ENCODE measurements at regions not wholly inside any gene's neighbourhood (a gene's known extent, or its start where the extent isn't known, plus 50 kb on each side); places are given as distances from the start of the nearest gene placed in this dataset.

DNA sequence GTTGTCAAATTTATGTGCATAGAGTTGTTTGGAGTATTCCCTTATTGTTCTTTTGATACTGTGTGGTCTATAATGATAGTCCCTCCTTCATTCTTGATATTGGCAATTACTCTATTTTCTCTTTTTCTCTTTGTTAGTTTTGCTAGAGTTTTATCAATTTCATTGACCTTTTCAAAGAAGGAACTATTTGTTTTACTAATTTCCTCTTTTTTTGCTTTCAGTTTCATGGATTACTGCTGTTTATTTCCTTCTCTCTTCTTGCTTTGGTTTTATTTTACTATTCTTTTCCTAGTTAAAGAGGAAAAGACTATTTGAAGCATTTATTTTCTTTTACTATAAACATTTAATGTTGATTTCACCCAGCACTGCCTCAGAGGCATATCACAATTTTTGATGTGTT, 250.9 kb upstream of the PELI2 start:
- Histone ChIP-seq H3K27ac (ENCODE audit: low read length) (no peak overlapping the region), H2AFZ (ENCODE audit: low read length) (no peak overlapping the region)

DNA sequence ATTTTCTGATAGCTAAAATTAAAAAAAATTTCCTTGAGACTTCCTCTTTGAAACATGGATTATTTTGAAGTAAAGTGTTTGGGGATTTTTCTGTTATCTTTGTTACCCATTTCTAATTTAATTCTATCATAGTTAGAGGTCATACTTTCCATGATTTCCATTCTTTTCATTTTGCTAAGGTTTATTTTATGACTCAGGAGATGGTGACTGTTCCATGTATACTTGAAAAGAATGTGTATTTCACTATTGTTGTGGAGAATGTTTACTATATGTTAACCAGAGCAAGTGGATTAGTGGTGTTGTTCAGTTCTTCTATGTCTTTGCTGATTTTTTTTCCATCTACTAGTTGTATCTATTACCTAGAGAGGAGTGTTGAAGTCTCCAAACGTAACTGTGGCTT, 250.5 kb upstream of the PELI2 start:
- Histone ChIP-seq H3K79me2 (ENCODE audit: low read length) (no peaks in the 10 kb centered on the region), H3K4me3 (ENCODE audit: low read length) (no peak overlapping the region), H3K4me1 (ENCODE audit: low read length) (no peaks in the 10 kb centered on the region; the same call in 1 of the 2 replicates), H3K4me2 (ENCODE audit: low read depth, low read length, poor library complexity, severe bottlenecking) (no peak overlapping the region), H3K9me3 (ENCODE audit: low read length) (no peaks in the 10 kb centered on the region), H3K36me3 (ENCODE audit: insufficient read depth, low read length) (no peaks in the 10 kb centered on the region), H4K20me1 (ENCODE audit: insufficient read depth, low read depth, low read length) (no peaks in the 10 kb centered on the region), H2AFZ (ENCODE audit: low read length) (no peak overlapping the region), H3K9me2 (replicated peaks; ENCODE audit: insufficient read depth, low read length) (no peaks in the 10 kb centered on the region), H3K27ac (ENCODE audit: low read length) (no peak overlapping the region), H3K27me3 (ENCODE audit: low read length) (no peaks in the 10 kb centered on the region), H3K9ac (ENCODE audit: low read length) (no peak overlapping the region)
- no peak for DNase-seq

More for the DNA sequence above, 250.9 kb upstream of the PELI2 start:
- H3K4me3 ChIP-seq (ENCODE audit: low read length) = no peak overlapping the region
- H4K20me1 ChIP-seq (ENCODE audit: insufficient read depth, low read depth, low read length) = no peaks in the 10 kb centered on the region
- H3K9ac ChIP-seq (ENCODE audit: low read length) = no peak overlapping the region
- DNase-seq = no peak
- no peaks in the 10 kb centered on the region for H3K27me3 ChIP-seq (ENCODE audit: low read length)
- no peaks in the 10 kb centered on the region for H3K9me3 ChIP-seq (ENCODE audit: low read length)
- H3K4me1 ChIP-seq (ENCODE audit: low read length) = no peaks in the 10 kb centered on the region; the same call in 1 of the 2 replicates
- no peaks in the 10 kb centered on the region for H3K36me3 ChIP-seq (ENCODE audit: insufficient read depth, low read length)
- no peaks in the 10 kb centered on the region for H3K9me2 ChIP-seq (replicated peaks; ENCODE audit: insufficient read depth, low read length)
- H3K79me2 ChIP-seq (ENCODE audit: low read length) = no peaks in the 10 kb centered on the region
- H3K4me2 ChIP-seq (ENCODE audit: low read depth, low read length, poor library complexity, severe bottlenecking) = no peak overlapping the region

DNA sequence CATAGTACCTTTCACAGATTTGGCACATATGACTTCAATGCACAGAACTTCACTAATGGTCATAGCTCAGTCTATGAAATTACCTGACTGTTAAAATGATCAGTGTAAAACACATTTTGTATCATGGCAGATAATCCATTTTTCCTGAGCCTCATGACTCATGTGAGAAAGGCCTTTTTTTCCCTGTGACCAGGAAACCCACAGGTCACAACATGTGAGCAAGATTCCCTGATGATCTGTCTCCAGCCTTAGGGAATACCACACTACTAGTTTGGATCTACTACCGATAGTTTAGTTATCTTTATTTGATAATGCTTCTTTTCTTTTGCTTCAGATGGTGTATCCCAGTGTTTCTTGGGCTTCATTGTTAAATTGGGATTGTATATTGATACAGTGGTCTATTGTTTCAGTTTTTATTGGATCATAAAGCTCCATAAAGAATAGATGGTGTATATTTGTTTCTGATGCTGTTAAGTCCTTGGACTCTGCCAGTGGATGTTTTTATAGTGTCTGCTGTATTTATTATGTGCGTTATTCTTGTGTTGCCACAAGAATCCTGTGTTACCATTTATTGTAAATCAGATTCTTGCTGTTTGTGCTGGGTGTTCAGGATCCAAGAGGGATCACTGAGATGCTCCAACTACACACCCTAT, 248.7 kb upstream of the PELI2 start:
- no peak overlapping the region for H2AFZ ChIP-seq (ENCODE audit: low read length)
- no peaks in the 10 kb centered on the region for H3K27me3 ChIP-seq (ENCODE audit: low read length)
- H3K27ac ChIP-seq (ENCODE audit: low read length) = no peak overlapping the region
- H3K9me3 ChIP-seq (ENCODE audit: low read length) = no peaks in the 10 kb centered on the region
- no peak overlapping the region for H3K4me3 ChIP-seq (ENCODE audit: low read length)
- H3K36me3 ChIP-seq (ENCODE audit: insufficient read depth, low read length) = no peaks in the 10 kb centered on the region
- no peak overlapping the region for H3K4me2 ChIP-seq (ENCODE audit: low read depth, low read length, poor library complexity, severe bottlenecking)
- H3K9me2 ChIP-seq (replicated peaks; ENCODE audit: insufficient read depth, low read length) = no peaks in the 10 kb centered on the region
- H4K20me1 ChIP-seq (ENCODE audit: insufficient read depth, low read depth, low read length) = no peaks in the 10 kb centered on the region
- H3K9ac ChIP-seq (ENCODE audit: low read length) = no peak overlapping the region
- H3K4me1 ChIP-seq (ENCODE audit: low read length) = no peaks in the 10 kb centered on the region; the same call in 1 of the 2 replicates
- no peak for DNase-seq
- no peaks in the 10 kb centered on the region for H3K79me2 ChIP-seq (ENCODE audit: low read length)

DNA sequence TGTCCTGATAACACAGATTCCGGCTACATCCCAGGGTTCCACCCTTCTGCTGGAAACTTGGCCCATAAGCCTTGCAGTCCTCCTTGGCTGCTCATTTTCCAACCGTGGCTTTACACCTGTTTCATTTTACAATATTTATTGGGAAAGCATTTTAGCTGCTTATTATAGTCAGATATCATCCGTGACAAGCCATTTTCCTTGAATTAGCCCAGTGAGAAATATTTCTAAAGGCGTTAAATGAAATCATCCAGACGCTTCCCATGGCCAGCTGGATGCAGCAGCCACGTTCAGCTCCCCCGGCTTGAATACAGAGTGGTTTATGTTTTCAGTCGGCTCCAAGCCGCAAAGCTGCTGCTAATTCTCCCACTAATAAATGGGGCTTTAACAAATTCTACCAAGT, 245.0 kb upstream of the PELI2 start:
- Histone ChIP-seq H3K27ac (ENCODE audit: low read length) (no peak overlapping the region), H3K36me3 (ENCODE audit: insufficient read depth, low read length) (no peaks in the 10 kb centered on the region), H3K9me2 (replicated peaks; ENCODE audit: insufficient read depth, low read length) (no peaks in the 10 kb centered on the region), H3K79me2 (ENCODE audit: low read length) (no peaks in the 10 kb centered on the region), H3K9me3 (ENCODE audit: low read length) (no peaks in the 10 kb centered on the region), H3K4me3 (ENCODE audit: low read length) (no peak overlapping the region), H4K20me1 (ENCODE audit: insufficient read depth, low read depth, low read length) (no peaks in the 10 kb centered on the region), H3K27me3 (ENCODE audit: low read length) (no peaks in the 10 kb centered on the region), H3K4me2 (ENCODE audit: low read depth, low read length, poor library complexity, severe bottlenecking) (no peak overlapping the region), H3K9ac (ENCODE audit: low read length) (no peak overlapping the region), H3K4me1 (ENCODE audit: low read length) (no peaks in the 10 kb centered on the region), H2AFZ (ENCODE audit: low read length) (no peak overlapping the region)
- no peak for DNase-seq

DNA sequence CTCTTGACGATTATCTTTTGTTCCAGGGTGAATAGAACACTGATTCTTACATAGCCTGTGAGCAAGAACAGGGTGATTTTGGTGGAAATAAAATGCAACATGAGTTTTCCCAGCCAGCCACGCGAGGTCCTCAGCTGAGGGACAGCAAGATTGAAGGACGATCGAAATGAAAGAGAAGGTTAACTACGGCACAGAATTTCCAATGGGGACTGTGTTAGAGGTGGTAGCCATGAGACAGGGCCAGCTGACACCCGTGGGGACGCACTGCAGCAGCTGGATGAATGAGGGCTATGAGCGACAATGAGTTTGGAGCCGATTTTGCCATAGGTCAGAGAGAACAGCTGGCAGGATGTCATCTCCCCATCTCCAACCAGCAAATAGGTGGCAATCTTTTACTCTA, 243.4 kb upstream of the PELI2 start:
- Histone ChIP-seq H3K9ac (ENCODE audit: low read length) (no peak overlapping the region), H3K79me2 (ENCODE audit: low read length) (no peaks in the 10 kb centered on the region)

DNA sequence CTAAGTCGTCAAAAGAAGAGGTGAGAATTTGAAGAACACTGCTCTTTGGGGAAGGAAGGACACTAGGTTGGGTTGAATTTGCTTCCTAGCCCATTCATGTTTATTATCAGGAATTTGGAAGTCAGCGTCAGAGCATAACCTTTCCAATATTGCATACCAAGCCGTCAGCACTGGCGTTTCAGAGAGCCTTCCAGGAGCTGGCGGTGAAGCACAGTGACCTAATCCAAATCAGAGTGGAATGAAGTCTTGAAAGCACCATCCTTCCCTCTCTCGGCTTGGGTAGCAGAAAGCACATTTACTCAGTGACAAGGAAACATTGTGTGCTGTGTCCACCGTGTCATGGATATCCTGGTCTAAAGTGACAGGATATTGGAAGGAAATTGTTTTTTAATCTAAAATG, 240.3 kb upstream of the PELI2 start:
- H3K27ac ChIP-seq (ENCODE audit: low read length) = no peak overlapping the region
- H3K9me2 ChIP-seq (replicated peaks; ENCODE audit: insufficient read depth, low read length) = no peaks in the 10 kb centered on the region
- no peaks in the 10 kb centered on the region for H4K20me1 ChIP-seq (ENCODE audit: insufficient read depth, low read depth, low read length)
- DNase-seq = no peak
- no peaks in the 10 kb centered on the region for H3K36me3 ChIP-seq (ENCODE audit: insufficient read depth, low read length)
- no peak overlapping the region for H3K4me3 ChIP-seq (ENCODE audit: low read length)
- no peaks in the 10 kb centered on the region for H3K79me2 ChIP-seq (ENCODE audit: low read length)
- no peak overlapping the region for H3K4me2 ChIP-seq (ENCODE audit: low read depth, low read length, poor library complexity, severe bottlenecking)
- no peaks in the 10 kb centered on the region for H3K4me1 ChIP-seq (ENCODE audit: low read length)
- no peak overlapping the region for H3K9ac ChIP-seq (ENCODE audit: low read length)
- no peaks in the 10 kb centered on the region for H3K27me3 ChIP-seq (ENCODE audit: low read length)
- H2AFZ ChIP-seq (ENCODE audit: low read length) = no peak overlapping the region
- no peaks in the 10 kb centered on the region for H3K9me3 ChIP-seq (ENCODE audit: low read length)

More for the DNA sequence above, 243.4 kb upstream of the PELI2 start:
- Histone ChIP-seq H3K27me3 (ENCODE audit: low read length) (no peaks in the 10 kb centered on the region), H3K9me2 (replicated peaks; ENCODE audit: insufficient read depth, low read length) (no peaks in the 10 kb centered on the region), H3K4me3 (ENCODE audit: low read length) (no peak overlapping the region), H2AFZ (ENCODE audit: low read length) (no peak overlapping the region), H3K9me3 (ENCODE audit: low read length) (no peaks in the 10 kb centered on the region), H3K4me1 (ENCODE audit: low read length) (no peaks in the 10 kb centered on the region), H3K36me3 (ENCODE audit: insufficient read depth, low read length) (no peaks in the 10 kb centered on the region), H4K20me1 (ENCODE audit: insufficient read depth, low read depth, low read length) (no peaks in the 10 kb centered on the region), H3K4me2 (ENCODE audit: low read depth, low read length, poor library complexity, severe bottlenecking) (no peak overlapping the region), H3K27ac (ENCODE audit: low read length) (no peak overlapping the region)
- DNase-seq = no peak

DNA sequence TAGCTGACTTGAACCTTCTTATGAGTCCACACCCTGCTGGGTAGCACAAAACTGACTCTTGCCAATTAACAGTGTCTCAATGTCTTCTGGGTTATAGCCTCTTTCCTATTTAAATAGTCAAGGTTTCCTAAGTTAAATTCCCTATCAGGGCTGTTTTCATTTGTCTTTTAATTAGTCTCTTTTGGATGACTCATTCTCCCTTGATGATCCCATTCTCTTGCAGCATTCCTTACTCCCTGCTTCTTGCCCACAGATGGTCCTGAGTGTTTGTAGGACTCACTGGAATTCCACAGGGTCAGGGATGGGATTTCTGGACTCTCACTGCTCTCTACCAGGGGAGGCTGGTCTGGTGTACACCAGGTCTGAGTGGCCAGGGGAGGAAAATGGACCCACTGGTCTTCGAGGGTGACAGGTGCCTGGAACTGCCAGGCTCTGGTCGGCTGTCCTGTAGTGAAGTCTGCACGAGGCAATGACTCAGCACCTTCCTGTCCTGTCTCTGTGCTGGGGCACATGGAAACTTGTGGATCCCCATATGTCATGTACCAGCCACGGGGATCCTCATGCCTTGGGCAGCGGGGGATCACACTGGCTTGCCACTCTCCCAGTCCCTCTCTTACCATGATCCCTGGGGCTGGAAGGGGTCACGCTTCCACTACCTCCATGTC, 236.5 kb upstream of the PELI2 start:
- Histone ChIP-seq H3K4me1 (ENCODE audit: low read length) (no peaks in the 10 kb centered on the region), H3K27me3 (ENCODE audit: low read length) (no peaks in the 10 kb centered on the region), H3K9me2 (replicated peaks; ENCODE audit: insufficient read depth, low read length) (no peaks in the 10 kb centered on the region), H3K4me2 (ENCODE audit: low read depth, low read length, poor library complexity, severe bottlenecking) (no peak overlapping the region), H3K27ac (ENCODE audit: low read length) (no peak overlapping the region), H3K36me3 (ENCODE audit: insufficient read depth, low read length) (no peaks in the 10 kb centered on the region), H3K9me3 (ENCODE audit: low read length) (no peaks in the 10 kb centered on the region), H3K4me3 (ENCODE audit: low read length) (no peak overlapping the region), H2AFZ (ENCODE audit: low read length) (no peak overlapping the region), H3K9ac (ENCODE audit: low read length) (no peak overlapping the region), H3K79me2 (ENCODE audit: low read length) (no peaks in the 10 kb centered on the region), H4K20me1 (ENCODE audit: insufficient read depth, low read depth, low read length) (no peaks in the 10 kb centered on the region)
- DNase-seq = no peak

DNA sequence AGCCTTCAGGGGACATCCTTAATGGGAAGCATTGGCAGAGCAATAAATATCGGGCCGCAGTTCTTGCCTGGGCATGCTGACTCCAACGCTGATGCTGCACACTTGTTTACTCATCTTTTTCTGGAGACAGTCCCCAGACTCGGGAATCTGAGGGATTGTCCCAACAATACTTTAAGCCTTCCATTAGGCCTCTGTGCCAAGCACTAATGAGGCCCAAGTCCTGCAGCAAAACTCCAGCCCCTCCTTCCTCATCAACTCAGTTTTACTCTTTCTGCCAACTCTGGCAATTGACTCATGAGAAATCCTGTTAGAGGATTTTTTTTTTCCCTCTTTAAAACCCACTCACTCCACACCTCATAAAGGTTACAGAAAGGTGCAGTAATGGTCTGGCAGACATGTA, 233.4 kb upstream of the PELI2 start:
- Histone ChIP-seq H3K4me1 (ENCODE audit: low read length) (no peaks in the 10 kb centered on the region), H2AFZ (ENCODE audit: low read length) (no peak overlapping the region), H3K9me3 (ENCODE audit: low read length) (no peaks in the 10 kb centered on the region), H3K9ac (ENCODE audit: low read length) (no peak overlapping the region), H4K20me1 (ENCODE audit: insufficient read depth, low read depth, low read length) (no peaks in the 10 kb centered on the region), H3K4me3 (ENCODE audit: low read length) (no peak overlapping the region), H3K79me2 (ENCODE audit: low read length) (no peaks in the 10 kb centered on the region), H3K4me2 (ENCODE audit: low read depth, low read length, poor library complexity, severe bottlenecking) (no peak overlapping the region), H3K9me2 (replicated peaks; ENCODE audit: insufficient read depth, low read length) (no peaks in the 10 kb centered on the region), H3K27ac (ENCODE audit: low read length) (no peak overlapping the region), H3K36me3 (ENCODE audit: insufficient read depth, low read length) (no peaks in the 10 kb centered on the region), H3K27me3 (ENCODE audit: low read length) (no peaks in the 10 kb centered on the region)
- DNase-seq = no peak

All from Karpas-422 (cell line).